SK-N-SH treated with all-trans-retinoic acid at 6 μM for 48 hours (cell line): ENCODE measurements at regions not wholly inside any gene's neighbourhood (a gene's known extent, or its start where the extent isn't known, plus 50 kb on each side); places are given as distances from the start of the nearest gene placed in this dataset.
"Not testable (repeated sequence)": the region's sequence is repeated elsewhere in the genome, so short reads cannot be mapped to it uniquely, and the experiment has no call there.

Source experiments
- ARNTL ChIP-seq: fragments of 450-650 bp; formaldehyde crosslinking; IDR thresholded peaks from 2 replicates; pipeline ENCODE4 v1.5.0; 2020; ENCODE audit warnings: low read depth, mild to moderate bottlenecking, moderate library complexity, borderline replicate concordance
- CSDC2 ChIP-seq: fragments of 250-450 bp; sonication (Bioruptor Pico); IDR thresholded peaks from 2 replicates; pipeline ENCODE4 v1.5.0; 2020; ENCODE audit warnings: mild to moderate bottlenecking, moderate library complexity
- CSRNP3 ChIP-seq: fragments of 250-450 bp; sonication (Bioruptor Pico); IDR thresholded peaks from 2 replicates; pipeline ENCODE4 v1.5.1; 2021; ENCODE audit warnings: mild to moderate bottlenecking, moderate library complexity
- ISL1 ChIP-seq: fragments of 250-450 bp; sonication (Bioruptor Pico); IDR thresholded peaks from 2 replicates; pipeline ENCODE4 v2.1.2; 2022; ENCODE audit warnings: mild to moderate bottlenecking, moderate library complexity
- PATZ1 ChIP-seq: fragments of 250-450 bp; sonication (Bioruptor Pico); IDR thresholded peaks from 2 replicates; pipeline ENCODE4 v1.8.0; 2020; ENCODE audit warnings: mild to moderate bottlenecking, moderate library complexity, borderline replicate concordance
- POU6F1 ChIP-seq: fragments of 250-450 bp; sonication (Bioruptor Pico); IDR thresholded peaks from 2 replicates; pipeline ENCODE4 v1.8.0; 2021; ENCODE audit warnings: low read depth, mild to moderate bottlenecking, moderate library complexity, borderline replicate concordance
- PPARA ChIP-seq: fragments of 250-450 bp; sonication (Bioruptor Pico); IDR thresholded peaks from 2 replicates; pipeline ENCODE4 v1.5.0; 2020; ENCODE audit warnings: mild to moderate bottlenecking, borderline replicate concordance
- SNAI2 ChIP-seq: fragments of 250-450 bp; sonication (Bioruptor Pico); IDR thresholded peaks from 2 replicates; pipeline ENCODE4 v1.5.0; 2020; ENCODE audit warnings: mild to moderate bottlenecking, moderate library complexity
- TOX ChIP-seq: fragments of 250-450 bp; sonication (Bioruptor Pico); IDR thresholded peaks from 2 replicates; pipeline ENCODE4 v1.8.0; 2021; ENCODE audit warnings: mild to moderate bottlenecking, moderate library complexity, borderline replicate concordance
- TSHZ2 ChIP-seq: fragments of 250-450 bp; sonication (Bioruptor Pico); IDR thresholded peaks from 2 replicates; pipeline ENCODE4 v1.5.0; 2020; ENCODE audit warnings: mild to moderate bottlenecking, moderate library complexity
- ZC3H10 ChIP-seq: fragments of 250-450 bp; sonication (Bioruptor Pico); IDR thresholded peaks from 2 replicates; pipeline ENCODE4 v1.5.1; 2021; ENCODE audit warnings: mild to moderate bottlenecking, moderate library complexity
- ZFP3 ChIP-seq: fragments of 250-450 bp; sonication (Bioruptor Pico); IDR thresholded peaks from 2 replicates; pipeline ENCODE4 v1.5.0; 2020; ENCODE audit warnings: mild to moderate bottlenecking, moderate library complexity
- ZNF70 ChIP-seq: fragments of 450-650 bp; formaldehyde crosslinking; IDR thresholded peaks from 2 replicates; pipeline ENCODE4 v1.5.0; 2020; ENCODE audit warnings: mild to moderate bottlenecking, moderate library complexity

GRCh38 chr13:18286848-18287247 lies 894.8 kb downstream of the TUBA3C start:
- TF ChIP-seq CSRNP3 (CRISPR knock-in tag); POU6F1 (CRISPR knock-in tag); TSHZ2 (CRISPR knock-in tag); PPARA; PATZ1 (CRISPR knock-in tag); ARNTL; ZFP3 (CRISPR knock-in tag); TOX (CRISPR knock-in tag); ZC3H10 (CRISPR knock-in tag); SNAI2 (CRISPR knock-in tag); ZNF70 (CRISPR knock-in tag); CSDC2 (CRISPR knock-in tag); ISL1 (CRISPR knock-in tag): not testable (repeated sequence)
